ENCODE measurements at regions not wholly inside any gene's neighbourhood (a gene's known extent, or its start where the extent isn't known, plus 50 kb on each side); places are given as distances from the start of the nearest gene placed in this dataset.

- DNase-seq = no peak
Measured at GRCh38 chrX:143171703-143172102, 146.0 kb downstream of the SPANXN4 start.

DNA sequence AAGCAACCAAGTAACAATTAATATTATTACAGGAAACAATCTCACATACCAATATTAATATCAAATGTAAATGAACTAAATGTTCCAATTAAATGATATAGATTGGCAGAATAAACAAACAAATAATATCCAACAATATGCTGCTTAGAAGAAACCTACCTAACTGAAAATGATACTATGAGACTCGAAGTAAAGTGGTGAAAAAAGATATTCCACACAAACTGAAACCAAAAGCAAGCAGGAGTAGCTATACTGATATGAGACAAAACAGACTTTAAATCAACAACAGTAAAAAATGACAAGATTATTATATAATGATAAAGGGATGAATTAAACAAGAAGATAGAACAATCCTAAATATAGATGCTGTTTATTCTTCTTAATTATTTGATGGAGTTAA lies 140.1 kb downstream of the SPANXN4 start:
- no peak for DNase-seq

GRCh38 chrX:143139681-143140080 lies 114.0 kb downstream of the SPANXN4 start:
- no peak for DNase-seq

DNA sequence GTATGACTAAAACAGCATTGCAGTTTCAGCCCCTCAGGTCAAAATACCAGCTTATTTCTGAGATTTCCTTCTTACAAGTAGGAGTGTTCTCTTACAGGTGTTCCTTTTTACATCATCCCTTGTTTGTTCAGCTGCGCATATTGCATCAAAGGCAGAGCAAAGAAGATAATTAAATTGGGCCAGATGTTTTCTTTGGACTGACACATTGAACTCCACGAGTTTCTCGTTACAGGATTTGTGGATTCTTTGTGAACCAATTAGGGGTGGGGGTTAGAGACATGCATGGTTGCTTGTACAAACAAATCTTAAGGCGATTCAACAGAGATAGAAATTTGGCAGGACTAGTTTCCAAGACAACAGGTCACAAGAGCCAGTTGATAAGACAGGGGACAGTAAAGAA lies 95.7 kb downstream of the SPANXN4 start:
- peak; percentile 85 for DNase-seq

- DNase-seq = no peak
Measured at GRCh38 chrX:143115466-143115865, 89.7 kb downstream of the SPANXN4 start.

GRCh38 chrX:143095816-143096215 lies 70.1 kb downstream of the SPANXN4 start:
- no peak for DNase-seq

- DNase-seq = peak; percentile 1
Measured at GRCh38 chrX:143095321-143095720, 69.6 kb downstream of the SPANXN4 start.

DNA sequence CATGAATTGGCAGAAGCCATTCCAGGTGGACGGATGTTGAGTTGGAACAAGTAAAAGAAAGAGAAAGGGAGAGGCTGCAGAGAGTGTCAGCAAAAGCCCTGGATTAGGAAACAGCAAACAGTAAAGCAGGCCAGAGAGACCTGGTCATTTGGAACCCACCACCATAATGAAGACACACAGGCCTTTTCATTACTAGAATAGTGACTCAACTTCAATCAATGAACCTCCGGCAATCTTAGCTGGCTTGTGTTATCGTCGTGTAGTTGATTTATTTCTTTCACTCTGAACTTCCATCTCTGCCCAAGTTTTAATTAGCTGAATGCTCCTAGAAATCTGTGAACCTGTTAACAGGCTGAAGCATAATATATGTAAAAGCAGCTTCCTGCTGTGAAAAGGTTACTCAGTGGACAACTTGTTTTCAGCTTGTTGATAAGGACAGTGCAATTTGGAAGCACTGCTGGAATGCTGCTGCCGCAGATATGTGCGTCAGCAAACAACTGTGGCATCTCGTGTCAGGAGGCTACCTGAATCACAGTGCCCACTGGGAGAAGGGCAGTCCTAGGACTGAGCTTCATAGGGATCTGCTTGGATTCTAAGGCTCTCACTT lies 68.8 kb downstream of the SPANXN4 start:
- no peak for DNase-seq

All from COR-L47 (cell line).